GM03348 (cell line): ENCODE measurements at regions not wholly inside any gene's neighbourhood (a gene's known extent, or its start where the extent isn't known, plus 50 kb on each side); places are given as distances from the start of the nearest gene placed in this dataset.
"Not testable (repeated sequence)": the region's sequence is repeated elsewhere in the genome, so short reads cannot be mapped to it uniquely, and the experiment has no call there.

Experiments used
- DNase-seq: peaks from one replicate; pipeline ENCODE4 v3.0.0; 2012; ENCODE audit warnings: low spot score

DNA sequence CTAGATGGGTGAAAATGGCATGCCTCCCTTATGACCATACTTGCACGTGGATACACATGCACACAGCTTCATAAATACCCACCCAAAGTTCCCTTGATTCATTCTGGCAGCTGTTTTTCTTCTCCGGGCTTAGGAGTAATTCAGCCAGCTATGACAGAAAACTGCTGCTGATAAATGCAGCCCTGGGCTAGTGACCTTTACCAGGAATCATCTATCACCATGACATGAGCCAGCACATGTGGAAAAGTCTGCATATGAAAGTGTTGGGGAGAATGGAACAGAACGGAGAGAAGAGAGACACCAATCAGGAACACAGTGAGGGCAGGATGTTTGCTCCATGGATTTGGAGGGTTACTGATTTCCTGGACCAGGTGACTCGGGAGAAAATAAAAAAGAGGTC lies 706.3 kb downstream of the PDCD6IP start:
- no peak for DNase-seq

DNA sequence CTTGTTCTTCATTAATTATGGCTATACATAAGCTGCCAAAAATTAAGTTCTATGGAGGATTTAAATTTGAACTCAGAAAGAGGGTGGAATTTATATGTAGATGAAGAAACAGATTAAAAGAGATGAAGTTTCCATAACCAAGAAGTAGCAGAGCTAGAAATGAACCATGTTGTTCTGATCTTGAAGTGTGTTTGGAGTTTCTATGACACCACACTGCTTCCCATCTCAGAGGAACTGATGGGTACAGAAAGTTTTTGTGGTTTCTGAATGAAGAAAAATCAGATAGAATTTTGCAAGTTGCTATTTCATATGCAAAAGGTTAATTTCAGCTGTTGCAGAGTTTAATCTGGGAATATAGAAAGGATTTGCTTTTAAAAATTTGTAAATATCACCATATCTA lies 710.3 kb downstream of the PDCD6IP start:
- no peak for DNase-seq

DNA sequence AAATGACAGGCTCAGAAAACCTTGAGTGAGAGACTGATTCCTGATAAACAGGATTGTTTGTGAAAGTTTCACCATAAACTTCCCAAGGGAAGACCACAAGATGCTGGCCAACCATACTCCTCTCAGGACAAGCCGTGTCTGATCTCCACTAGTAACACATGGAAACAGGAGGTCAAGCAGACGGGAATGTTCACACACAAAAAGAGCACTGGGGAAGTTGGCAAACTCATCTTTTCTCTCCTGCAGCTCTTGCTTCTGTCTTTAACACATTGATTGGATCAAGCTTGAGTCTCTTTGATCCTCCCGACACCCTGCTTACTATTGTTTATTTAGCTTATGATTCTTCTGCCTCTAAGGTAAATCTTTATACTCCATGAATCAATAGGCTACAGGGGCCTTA lies 713.5 kb downstream of the PDCD6IP start:
- no peak for DNase-seq

DNA sequence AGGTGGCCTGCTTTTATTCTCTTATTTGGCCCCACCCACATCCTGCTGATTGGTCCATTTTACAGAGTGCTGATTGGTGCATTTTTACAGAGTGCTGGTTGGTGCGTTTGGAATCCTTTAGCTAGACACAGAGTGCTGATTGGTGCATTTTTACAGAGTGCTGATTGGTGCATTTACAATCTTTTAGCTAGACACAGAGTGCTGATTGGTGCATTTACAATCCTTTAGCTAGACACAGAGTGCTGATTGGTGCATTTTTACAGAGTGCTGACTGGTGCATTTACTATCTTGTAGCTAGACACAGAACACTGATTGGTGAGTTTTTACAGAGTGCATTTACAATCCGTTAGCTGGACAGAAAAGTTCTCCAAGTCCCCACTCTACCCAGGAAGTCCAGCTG lies 720.6 kb downstream of the PDCD6IP start:
- not testable (repeated sequence) for DNase-seq

DNA sequence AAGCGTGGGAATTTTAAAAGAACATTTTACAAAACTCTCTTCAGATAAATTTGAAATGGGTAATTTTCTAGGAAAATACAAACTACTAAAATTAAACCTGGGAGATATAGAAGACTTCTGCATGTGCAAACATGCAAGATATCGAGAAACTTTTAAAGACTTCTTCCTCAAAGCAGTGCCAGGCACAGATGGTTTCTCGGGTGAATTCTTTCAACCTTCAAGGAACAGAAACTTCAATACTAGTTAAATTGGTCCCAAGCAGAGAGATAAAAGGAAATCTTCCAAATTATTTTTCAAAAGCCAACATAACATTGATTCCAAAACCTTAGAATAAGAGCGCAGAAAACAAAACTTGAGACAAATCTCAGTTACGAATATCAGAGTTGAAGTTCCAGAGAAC lies 732.7 kb downstream of the PDCD6IP start:
- DNase-seq = no peak

- no peak for DNase-seq
These were observed 735.0 kb downstream of the PDCD6IP start for GRCh38 chr3:34533451-34533850.

DNA sequence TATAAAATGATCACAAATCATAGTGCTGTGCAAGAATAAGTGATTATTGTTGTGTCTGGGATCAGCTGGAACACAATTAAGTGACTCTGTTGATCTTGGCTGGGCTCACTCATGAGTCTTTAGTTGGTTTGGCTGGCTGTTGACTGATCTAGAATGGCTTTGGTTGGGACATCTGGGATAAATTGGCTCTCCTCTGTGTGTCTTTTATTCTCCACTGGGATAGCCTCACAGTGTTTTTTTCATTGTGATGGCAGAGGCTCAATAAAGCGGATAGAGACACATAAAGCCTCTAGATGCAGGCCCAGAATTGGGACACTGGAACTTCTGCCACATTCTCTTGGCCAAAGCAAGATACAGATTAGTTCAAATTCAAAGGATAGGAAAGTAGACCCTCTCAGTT lies 735.6 kb downstream of the PDCD6IP start:
- no peak for DNase-seq

- DNase-seq = no peak
These were observed 745.7 kb downstream of the PDCD6IP start for GRCh38 chr3:34544136-34544535.

- DNase-seq = no peak
These were observed 749.0 kb downstream of the PDCD6IP start for GRCh38 chr3:34547297-34547920.

DNA sequence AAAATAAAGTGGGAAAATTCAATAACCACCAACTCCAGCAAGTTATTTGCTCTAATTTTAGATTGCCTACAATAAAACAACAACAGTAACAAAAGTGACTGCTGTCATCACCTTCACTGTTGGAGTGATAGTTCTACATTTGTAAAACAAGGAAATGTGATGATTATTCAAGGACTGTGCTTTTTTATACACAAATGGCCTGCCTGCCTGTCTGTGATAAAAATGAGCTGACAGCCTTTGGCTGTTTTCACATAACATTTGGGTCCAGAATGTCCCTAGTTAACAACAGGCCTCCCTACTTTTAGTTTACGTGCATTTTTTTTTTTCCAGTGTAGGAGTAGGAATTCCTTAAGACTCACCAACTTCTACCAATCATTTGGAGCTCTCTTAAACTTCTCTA lies 768.8 kb downstream of the PDCD6IP start:
- DNase-seq = no peak

GRCh38 chr3:34568766-34569165 lies 770.3 kb downstream of the PDCD6IP start:
- no peak for DNase-seq

DNA sequence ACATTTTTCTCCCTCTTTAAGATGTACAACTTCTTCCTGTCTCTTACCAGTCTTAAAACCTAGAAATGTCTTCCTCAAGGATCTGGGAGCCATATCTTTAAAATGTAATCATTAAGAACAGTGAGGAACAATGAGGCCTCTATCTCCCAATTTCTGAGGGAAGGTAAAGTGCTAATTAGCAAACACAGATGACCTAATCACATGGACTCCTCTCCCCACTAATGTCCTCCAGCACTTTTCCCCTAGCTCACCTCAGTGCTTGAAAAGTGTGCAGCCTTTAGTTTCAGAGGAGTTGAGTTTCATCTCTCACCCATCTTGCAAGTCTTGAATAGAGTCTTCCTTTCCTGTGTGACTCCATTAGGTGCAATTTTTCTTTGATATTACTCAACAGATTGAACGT lies 771.0 kb downstream of the PDCD6IP start:
- no peak for DNase-seq

- DNase-seq = no peak
These were observed 772.7 kb downstream of the PDCD6IP start for GRCh38 chr3:34570916-34571705.

- no peak for DNase-seq
These were observed 773.3 kb downstream of the PDCD6IP start for GRCh38 chr3:34571714-34572113.

GRCh38 chr3:34575776-34576175 lies 777.3 kb downstream of the PDCD6IP start:
- DNase-seq = no peak

GRCh38 chr3:34582055-34582454 lies 783.6 kb downstream of the PDCD6IP start:
- no peak for DNase-seq

DNA sequence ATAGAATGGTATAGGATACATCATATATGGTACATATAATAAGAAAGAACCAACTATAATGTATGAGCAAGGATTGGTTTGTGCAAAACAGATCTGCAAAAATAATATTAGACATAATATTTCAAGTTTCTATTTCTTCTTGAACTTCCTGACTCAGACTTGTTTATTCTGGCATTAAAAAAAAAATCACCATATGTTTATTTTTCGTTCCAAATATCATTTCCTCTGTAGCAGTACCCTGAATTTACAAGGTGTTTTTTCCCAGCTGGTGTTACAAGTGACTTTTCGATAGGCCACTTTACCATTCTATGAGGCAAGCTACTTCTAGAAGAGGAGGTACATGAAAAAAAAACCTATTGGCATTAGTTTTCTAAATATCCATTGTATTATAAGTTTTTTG lies 785.0 kb downstream of the PDCD6IP start:
- DNase-seq = no peak

GRCh38 chr3:34584971-34585370 lies 786.5 kb downstream of the PDCD6IP start:
- no peak for DNase-seq

DNA sequence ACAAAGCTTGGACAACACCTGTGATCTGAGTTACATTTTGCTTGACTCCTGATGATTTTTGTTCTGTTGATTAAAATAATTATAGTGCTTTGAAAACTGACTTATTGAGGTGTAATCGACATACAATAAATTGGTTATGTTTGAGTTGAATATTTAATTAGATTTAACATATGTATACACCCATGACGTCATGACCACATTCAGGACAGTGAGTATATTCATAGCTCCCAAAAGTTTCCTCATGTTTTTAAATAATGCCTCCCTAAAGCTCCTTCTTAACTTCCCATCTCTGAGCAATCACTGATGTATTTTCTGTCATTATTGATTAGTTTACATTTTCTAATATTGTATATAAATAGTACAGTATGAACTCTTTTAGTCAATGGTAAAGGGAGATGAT lies 801.2 kb downstream of the PDCD6IP start:
- no peak for DNase-seq

- no peak for DNase-seq
These were observed 821.6 kb downstream of the PDCD6IP start for GRCh38 chr3:34619990-34620389.

- DNase-seq = no peak
These were observed 828.3 kb downstream of the PDCD6IP start for GRCh38 chr3:34626699-34627098.

DNA sequence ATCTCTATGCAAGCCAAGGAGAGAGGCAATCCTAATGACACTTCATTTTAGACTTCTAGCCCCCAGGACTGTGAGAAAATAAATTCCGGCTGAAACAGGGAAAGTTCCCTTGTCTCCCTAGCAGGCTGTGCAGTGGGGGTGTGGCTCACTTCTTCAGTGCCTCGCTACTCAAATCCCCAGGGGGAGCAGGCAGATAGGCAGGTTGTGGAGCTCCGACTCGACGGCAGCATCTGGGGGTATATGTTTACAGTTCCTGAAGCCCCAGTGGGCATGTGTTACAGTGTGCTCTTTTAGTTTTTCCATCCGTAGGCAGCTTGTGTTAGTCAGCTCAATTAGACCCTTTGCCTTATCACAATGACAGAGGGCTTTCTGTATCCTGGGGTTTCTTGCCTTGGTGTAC lies 836.5 kb downstream of the PDCD6IP start:
- no peak for DNase-seq

- DNase-seq = no peak
These were observed 837.0 kb downstream of the PDCD6IP start for GRCh38 chr3:34635352-34635850.
